Sigmoid colon (tissue), 4 donors: ENCODE measurements at regions not wholly inside any gene's neighbourhood (a gene's known extent, or its start where the extent isn't known, plus 50 kb on each side); places are given as distances from the start of the nearest gene placed in this dataset.

Experiments
- EP300 ChIP-seq, 4 donors: sonication (generic); formaldehyde crosslinking; IDR thresholded peaks; one replicate each; pipeline ENCODE4 v1.6.1; 2017; ENCODE audit warnings: antibody characterized with exemption in 4 of 4
- POLR2A ChIP-seq, 2 donors: fragments of 450-650 bp; IDR thresholded peaks; one replicate each; pipeline ENCODE4 v1.6.1; 2016; ENCODE audit warnings: antibody characterized with exemption in 2 of 2, mild to moderate bottlenecking in 2 of 2, moderate library complexity in 2 of 2
- POLR2AphosphoS5 ChIP-seq, 4 donors: sonication (generic); formaldehyde crosslinking; IDR thresholded peaks; one replicate each; pipeline ENCODE4 v1.6.1; 2017; ENCODE audit warnings: antibody characterized with exemption in 4 of 4

GRCh38 chr18:67354692-67355091, 161.8 kb downstream of the DSEL start:
- TF ChIP-seq POLR2AphosphoS5 (IDR thresholded peaks at IDR 0.05) (no peak), POLR2A (IDR thresholded peaks at IDR 0.05) (no peak), EP300 (IDR thresholded peaks at IDR 0.05) (no peak)
